GM13976 (cell line): ENCODE measurements at regions not wholly inside any gene's neighbourhood (a gene's known extent, or its start where the extent isn't known, plus 50 kb on each side); places are given as distances from the start of the nearest gene placed in this dataset.

ENCODE experiments used
- DNase-seq: peaks from one replicate; pipeline ENCODE4 v3.0.0; 2012; ENCODE audit warnings: low spot score
- in situ Hi-C: fragments of 300-500 bp; cut with MboI; formaldehyde crosslinking; loops from one replicate; pipeline ENCODE4 v1.12.0; 2022; ENCODE audit warnings: low sequenced_read_pairs, mixed read lengths, inconsistent platforms; ENCODE audit not compliant: unreplicated experiment
- TF ChIP-seq, protein P1 (sequence below): IDR thresholded peaks from 2 replicates; pipeline ENCODE4 v1.5.1; 2012; ENCODE audit warnings: borderline replicate concordance, mild to moderate bottlenecking; ENCODE audit not compliant: insufficient read depth; ENCODE audit errors: extremely low read depth, missing control alignments, control extremely low read depth

DNA sequence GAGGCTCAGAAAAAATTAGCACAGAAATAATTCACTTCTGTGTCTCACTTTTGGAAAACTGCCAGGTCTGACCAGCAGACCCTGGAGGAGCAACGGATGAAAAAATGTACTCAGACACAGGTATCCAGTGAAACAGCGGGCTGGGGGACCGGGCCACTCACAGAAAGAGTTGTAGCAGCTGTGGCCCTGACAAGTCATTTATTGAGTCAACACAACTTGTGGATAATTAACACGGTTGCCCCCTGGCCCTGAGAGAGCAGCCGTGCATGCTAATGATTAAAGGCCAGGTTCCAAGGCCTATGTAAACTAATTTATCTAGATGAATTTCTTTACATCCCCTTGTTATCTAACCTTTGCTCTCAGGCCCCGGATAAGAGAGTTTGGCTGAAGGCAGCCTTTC is 131.3 kb downstream of the AASDHPPT start:
- in situ Hi-C loops: no loop called here
- TF ChIP-seq, protein P1, sequence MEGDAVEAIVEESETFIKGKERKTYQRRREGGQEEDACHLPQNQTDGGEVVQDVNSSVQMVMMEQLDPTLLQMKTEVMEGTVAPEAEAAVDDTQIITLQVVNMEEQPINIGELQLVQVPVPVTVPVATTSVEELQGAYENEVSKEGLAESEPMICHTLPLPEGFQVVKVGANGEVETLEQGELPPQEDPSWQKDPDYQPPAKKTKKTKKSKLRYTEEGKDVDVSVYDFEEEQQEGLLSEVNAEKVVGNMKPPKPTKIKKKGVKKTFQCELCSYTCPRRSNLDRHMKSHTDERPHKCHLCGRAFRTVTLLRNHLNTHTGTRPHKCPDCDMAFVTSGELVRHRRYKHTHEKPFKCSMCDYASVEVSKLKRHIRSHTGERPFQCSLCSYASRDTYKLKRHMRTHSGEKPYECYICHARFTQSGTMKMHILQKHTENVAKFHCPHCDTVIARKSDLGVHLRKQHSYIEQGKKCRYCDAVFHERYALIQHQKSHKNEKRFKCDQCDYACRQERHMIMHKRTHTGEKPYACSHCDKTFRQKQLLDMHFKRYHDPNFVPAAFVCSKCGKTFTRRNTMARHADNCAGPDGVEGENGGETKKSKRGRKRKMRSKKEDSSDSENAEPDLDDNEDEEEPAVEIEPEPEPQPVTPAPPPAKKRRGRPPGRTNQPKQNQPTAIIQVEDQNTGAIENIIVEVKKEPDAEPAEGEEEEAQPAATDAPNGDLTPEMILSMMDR: no peak
- DNase-seq: no peak

GRCh38 chr11:106212081-106212480 is 134.6 kb downstream of the AASDHPPT start:
- TF ChIP-seq, protein P1: no peak
- no peak for DNase-seq
- in situ Hi-C loops: no loop called here

- DNase-seq: no peak
- in situ Hi-C loops: no loop called here
- TF ChIP-seq, protein P1: no peak
Observed at GRCh38 chr11:106216281-106216680, 138.8 kb downstream of the AASDHPPT start.

- DNase-seq: no peak
- in situ Hi-C loops: no loop called here
- TF ChIP-seq, protein P1: no peak
Observed at GRCh38 chr11:106217456-106217855, 140.0 kb downstream of the AASDHPPT start.

GRCh38 chr11:106218106-106218505 is 140.6 kb downstream of the AASDHPPT start:
- no peak for DNase-seq
- in situ Hi-C loops: no loop called here
- TF ChIP-seq, protein P1: no peak

DNA sequence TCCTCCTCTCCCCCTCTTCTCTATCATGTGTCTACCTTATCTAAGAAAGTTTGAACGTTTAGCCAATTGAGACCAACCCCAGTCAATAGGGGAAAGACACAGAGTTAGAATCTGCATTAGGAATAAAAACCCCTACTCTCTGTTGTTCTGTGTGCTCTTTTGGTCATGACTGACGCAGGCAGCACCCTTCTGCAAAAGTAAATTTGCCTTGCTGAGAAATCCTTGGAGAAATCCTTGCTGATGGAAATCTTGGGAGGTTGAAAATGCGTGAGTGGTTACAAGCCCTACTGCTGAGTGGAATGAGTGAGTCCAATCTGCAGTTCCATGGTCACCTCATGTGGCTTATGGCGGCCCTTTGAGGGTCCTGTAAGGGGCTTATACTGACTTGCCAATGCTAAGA is 145.2 kb downstream of the AASDHPPT start:
- DNase-seq: no peak
- in situ Hi-C loops: no loop called here
- TF ChIP-seq, protein P1: no peak

- no peak for DNase-seq
- TF ChIP-seq, protein P1: no peak
- in situ Hi-C loops: no loop called here
Observed at GRCh38 chr11:106224172-106224571, 146.7 kb downstream of the AASDHPPT start.
